Ascending aorta (tissue), 2 donors: ENCODE measurements at regions not wholly inside any gene's neighbourhood (a gene's known extent, or its start where the extent isn't known, plus 50 kb on each side); places are given as distances from the start of the nearest gene placed in this dataset.

Experiments
- DNase-seq, 2 donors: peaks; one replicate each; pipeline ENCODE4 v3.0.0-alpha.2; 2019; ENCODE audit warnings: low spot score in 2 of 2
- H3K27ac ChIP-seq, 2 donors: fragments of 200-600 bp; sonication (generic); one replicate each; pipeline ENCODE4 v1.5.1; 2016 to 2017; ENCODE audit warnings: mild to moderate bottlenecking in 1 of 2
- H3K27me3 ChIP-seq: fragments of 200-600 bp; sonication (generic); one replicate; pipeline ENCODE4 v1.5.1; 2017
- H3K36me3 ChIP-seq, 2 donors: fragments of 200-600 bp; sonication (generic); one replicate each; pipeline ENCODE4 v1.5.1; 2016
- H3K4me1 ChIP-seq, 2 donors: fragments of 200-600 bp; sonication (generic); one replicate each; pipeline ENCODE4 v1.5.1; 2016 to 2017; ENCODE audit warnings: mild to moderate bottlenecking in 1 of 2
- H3K4me3 ChIP-seq, 2 donors: fragments of 200-600 bp; sonication (generic); one replicate each; pipeline ENCODE4 v1.5.1; 2016 to 2017; ENCODE audit warnings: mild to moderate bottlenecking in 1 of 2
- H3K9me3 ChIP-seq, 2 donors: fragments of 200-600 bp; sonication (generic); one replicate each; pipeline ENCODE4 v1.5.1; 2016
- intact Hi-C: fragments of 100-400 bp; cut with DNase I; formaldehyde crosslinking; loops from one replicate; pipeline ENCODE4 v1.15.1; 2023
- TF ChIP-seq, protein P1 (sequence below), 3 experiments: fragments of 200-600 bp in 2 of 3; fragments of 450-650 bp in 1 of 3; sonication (generic) in 2 of 3; IDR thresholded peaks; one replicate each; pipeline ENCODE4 v1.5.1; 2016 to 2019; ENCODE audit warnings: antibody characterized with exemption in 3 of 3, mild to moderate bottlenecking in 1 of 3, moderate library complexity in 1 of 3

- H3K9me3 ChIP-seq, result no peaks in the 10 kb centered on the region
- H3K4me3 ChIP-seq, result no peak overlapping the region
- intact Hi-C loops, result no loop called here
- H3K36me3 ChIP-seq, result no peaks in the 10 kb centered on the region
- H3K27me3 ChIP-seq, result no peaks in the 10 kb centered on the region
- no peak for DNase-seq
- H3K4me1 ChIP-seq, result no peaks in the 10 kb centered on the region
- H3K27ac ChIP-seq, result no peak overlapping the region
- TF ChIP-seq, protein P1, sequence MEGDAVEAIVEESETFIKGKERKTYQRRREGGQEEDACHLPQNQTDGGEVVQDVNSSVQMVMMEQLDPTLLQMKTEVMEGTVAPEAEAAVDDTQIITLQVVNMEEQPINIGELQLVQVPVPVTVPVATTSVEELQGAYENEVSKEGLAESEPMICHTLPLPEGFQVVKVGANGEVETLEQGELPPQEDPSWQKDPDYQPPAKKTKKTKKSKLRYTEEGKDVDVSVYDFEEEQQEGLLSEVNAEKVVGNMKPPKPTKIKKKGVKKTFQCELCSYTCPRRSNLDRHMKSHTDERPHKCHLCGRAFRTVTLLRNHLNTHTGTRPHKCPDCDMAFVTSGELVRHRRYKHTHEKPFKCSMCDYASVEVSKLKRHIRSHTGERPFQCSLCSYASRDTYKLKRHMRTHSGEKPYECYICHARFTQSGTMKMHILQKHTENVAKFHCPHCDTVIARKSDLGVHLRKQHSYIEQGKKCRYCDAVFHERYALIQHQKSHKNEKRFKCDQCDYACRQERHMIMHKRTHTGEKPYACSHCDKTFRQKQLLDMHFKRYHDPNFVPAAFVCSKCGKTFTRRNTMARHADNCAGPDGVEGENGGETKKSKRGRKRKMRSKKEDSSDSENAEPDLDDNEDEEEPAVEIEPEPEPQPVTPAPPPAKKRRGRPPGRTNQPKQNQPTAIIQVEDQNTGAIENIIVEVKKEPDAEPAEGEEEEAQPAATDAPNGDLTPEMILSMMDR (IDR thresholded peaks at IDR 0.05), result no peak
Measured at GRCh38 chr1:239758756-239759155, 332.9 kb upstream of the FMN2 start.

DNA sequence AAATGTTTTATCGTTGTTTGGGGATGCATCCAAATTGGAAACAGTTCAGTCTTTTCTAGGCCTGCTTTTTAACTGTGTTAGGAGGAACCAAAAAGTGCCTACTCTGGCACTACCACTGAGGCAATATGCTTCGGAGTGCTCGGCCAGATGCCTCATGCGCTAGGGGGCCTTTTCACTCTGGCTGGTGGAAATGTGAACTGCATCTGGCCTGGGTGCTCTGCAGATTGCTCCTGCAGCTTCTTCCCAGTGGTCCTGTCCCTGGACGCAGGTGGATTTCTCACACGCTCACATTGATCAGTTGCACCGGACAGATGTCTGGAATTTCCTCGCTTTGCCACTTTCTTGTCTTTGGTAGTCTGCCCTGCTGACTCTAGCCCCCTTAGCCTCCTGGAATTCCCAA lies 330.2 kb upstream of the FMN2 start:
- TF ChIP-seq, protein P1 (IDR thresholded peaks at IDR 0.05), result no peak
- H3K4me3 ChIP-seq, result no peak overlapping the region
- no peak for DNase-seq
- intact Hi-C loops, result no loop called here
- H3K36me3 ChIP-seq, result no peaks in the 10 kb centered on the region
- H3K27me3 ChIP-seq, result no peaks in the 10 kb centered on the region
- H3K27ac ChIP-seq, result no peak overlapping the region
- no peaks in the 10 kb centered on the region for H3K9me3 ChIP-seq
- H3K4me1 ChIP-seq, result no peaks in the 10 kb centered on the region

- H3K36me3 ChIP-seq, result no peaks in the 10 kb centered on the region
- DNase-seq, result no peak
- intact Hi-C loops, result no loop called here
- no peaks in the 10 kb centered on the region for H3K9me3 ChIP-seq
- TF ChIP-seq, protein P1 (IDR thresholded peaks at IDR 0.05), result no peak
- no peaks in the 10 kb centered on the region for H3K4me1 ChIP-seq
- H3K27me3 ChIP-seq, result no peaks in the 10 kb centered on the region
- no peak overlapping the region for H3K4me3 ChIP-seq
- no peak overlapping the region for H3K27ac ChIP-seq
Measured at GRCh38 chr1:239763850-239764249, 327.8 kb upstream of the FMN2 start.

GRCh38 chr1:239764546-239764945 lies 327.1 kb upstream of the FMN2 start:
- Histone ChIP-seq H3K4me1 (no peaks in the 10 kb centered on the region), H3K27me3 (no peaks in the 10 kb centered on the region), H3K4me3 (no peak overlapping the region), H3K9me3 (no peaks in the 10 kb centered on the region), H3K36me3 (no peaks in the 10 kb centered on the region), H3K27ac (no peak overlapping the region)
- intact Hi-C loops, result no loop called here
- DNase-seq, result no peak
- TF ChIP-seq, protein P1 (IDR thresholded peaks at IDR 0.05), result no peak

GRCh38 chr1:239765163-239765562 lies 326.5 kb upstream of the FMN2 start:
- H3K27ac ChIP-seq, result no peak overlapping the region
- no peaks in the 10 kb centered on the region for H3K4me1 ChIP-seq
- DNase-seq, result no peak
- TF ChIP-seq, protein P1 (IDR thresholded peaks at IDR 0.05), result no peak
- no peaks in the 10 kb centered on the region for H3K9me3 ChIP-seq
- H3K36me3 ChIP-seq, result no peaks in the 10 kb centered on the region
- no peak overlapping the region for H3K4me3 ChIP-seq
- intact Hi-C loops, result no loop called here
- no peaks in the 10 kb centered on the region for H3K27me3 ChIP-seq

- Histone ChIP-seq H3K27ac (no peak overlapping the region), H3K4me1 (peaks cover 0 to 2% of the 10 kb centered on the region in 2 donors), H3K9me3 (no peaks in the 10 kb centered on the region), H3K27me3 (no peaks in the 10 kb centered on the region), H3K36me3 (no peaks in the 10 kb centered on the region), H3K4me3 (no peak overlapping the region)
- DNase-seq, result no peak
- intact Hi-C loops, result no loop called here
- TF ChIP-seq, protein P1 (IDR thresholded peaks at IDR 0.05), result no peak
Measured at GRCh38 chr1:239771550-239771949, 320.1 kb upstream of the FMN2 start.
